T-cell (primary cell): ENCODE measurements at regions not wholly inside any gene's neighbourhood (a gene's known extent, or its start where the extent isn't known, plus 50 kb on each side); places are given as distances from the start of the nearest gene placed in this dataset.
"Not testable (repeated sequence)": the region's sequence is repeated elsewhere in the genome, so short reads cannot be mapped to it uniquely, and the experiment has no call there.

ENCODE experiments used
- ATAC-seq, 4 experiments: fragments of 200-7000 bp in 3 of 4; fragments of 150-1000 bp in 1 of 4; cut with Tn5 transposase; replicated peaks in 1 of 4; 1 replicate in 3 of 4; 2 replicates in 1 of 4; pipeline ENCODE4 v1.10.0; 2021; ENCODE audit warnings: moderate library complexity in 3 of 4, mild to moderate bottlenecking in 2 of 4, moderate number of reproducible peaks in 1 of 4
- CTCF ChIA-PET, 2 donors: fragments of 300-600 bp; sonication (Branson Sonifier 250); formaldehyde crosslinking; loops; one replicate each; lab custom pipeline; 2022; ENCODE audit warnings: antibody characterized with exemption in 2 of 2; lab: Charles Lee
- POLR2A ChIA-PET, 2 donors: fragments of 300-600 bp; sonication (Branson Sonifier 250); formaldehyde crosslinking; loops; one replicate each; lab custom pipeline; 2022; ENCODE audit warnings: antibody characterized with exemption in 2 of 2; lab: Charles Lee
- DNase-seq, 35 experiments: peaks; one replicate each; pipeline versions ENCODE4 v3.0.0 to v3.0.0-alpha.2; 2013 to 2023
- H3K27ac ChIP-seq: one replicate; pipeline ENCODE4 v1.5.1; 2013; ENCODE audit warnings: low read length
- H3K27me3 ChIP-seq, 2 experiments: replicated peaks in 1 of 2; 1 replicate in 1 of 2; 2 replicates in 1 of 2; pipeline versions ENCODE4 v1.6.1 to v1.7.0; 2013; ENCODE audit warnings: low read length in 1 of 2, mixed read lengths in 1 of 2; ENCODE audit not compliant: control insufficient read depth in 2 of 2, insufficient read depth in 2 of 2; ENCODE audit errors: extremely low read depth in 1 of 2
- H3K36me3 ChIP-seq, 2 donors: 1 replicate in 1 of 2; 2 replicates in 1 of 2; pipeline versions ENCODE4 v1.6.1 to v1.7.0; 2013; ENCODE audit warnings: low read length in 1 of 2; ENCODE audit not compliant: control insufficient read depth in 2 of 2, insufficient read depth in 1 of 2; ENCODE audit errors: extremely low read depth in 1 of 2
- H3K4me1 ChIP-seq, 2 experiments: 1 replicate in 1 of 2; 2 replicates in 1 of 2; pipeline versions ENCODE4 v1.6.1 to v1.7.0; 2013; ENCODE audit warnings: low read length in 2 of 2, mixed read lengths in 1 of 2; ENCODE audit not compliant: insufficient read depth in 2 of 2, control insufficient read depth in 1 of 2; ENCODE audit errors: extremely low read depth in 1 of 2
- H3K4me3 ChIP-seq, 2 donors: 1 replicate in 1 of 2; 2 replicates in 1 of 2; pipeline versions ENCODE4 v1.5.1 to v1.7.0; 2013; ENCODE audit warnings: mild to moderate bottlenecking in 2 of 2, low read length in 1 of 2, moderate library complexity in 1 of 2; ENCODE audit not compliant: control insufficient read depth in 1 of 2; ENCODE audit errors: extremely low read depth in 1 of 2
- H3K9me3 ChIP-seq: 2 replicates; pipeline ENCODE4 v1.7.0; 2013
- H3K27ac Mint-ChIP-seq, 2 donors: one replicate each; pipeline ENCODE4 v1.8.0; 2020 to 2021; ENCODE audit warnings: mild to moderate bottlenecking in 2 of 2, mixed read lengths in 2 of 2
- H3K27me3 Mint-ChIP-seq, 2 donors: one replicate each; pipeline ENCODE4 v1.8.0; 2021 to 2022; ENCODE audit warnings: mixed read lengths in 2 of 2
- H3K36me3 Mint-ChIP-seq: one replicate; pipeline ENCODE4 v1.8.0; 2021; ENCODE audit warnings: mixed read lengths
- H3K4me1 Mint-ChIP-seq, 3 donors: one replicate each; pipeline ENCODE4 v1.8.0; 2020 to 2022; ENCODE audit warnings: mixed read lengths in 3 of 3, mild to moderate bottlenecking in 1 of 3
- H3K4me3 Mint-ChIP-seq, 3 donors: one replicate each; pipeline ENCODE4 v1.8.0; 2020 to 2022; ENCODE audit warnings: mild to moderate bottlenecking in 3 of 3, mixed read lengths in 3 of 3, moderate library complexity in 3 of 3
- H3K9me3 Mint-ChIP-seq, 3 donors: one replicate each; pipeline ENCODE4 v1.8.0; 2020 to 2022; ENCODE audit warnings: mixed read lengths in 3 of 3
- WGBS: methylation state at CpG from one replicate; pipeline ENCODE4 v1.1.5; 2013; ENCODE audit warnings: missing lambda C conversion rate; ENCODE audit not compliant: insufficient coverage; 5-methylcytosine and 5-hydroxymethylcytosine counted together

GRCh38 chr3:75500357-75500756, 163.8 kb upstream of the FRG2C start:
- H3K27me3 ChIP-seq, H3K27ac ChIP-seq, H3K4me1 Mint-ChIP-seq, H3K4me1 ChIP-seq, H3K4me3 Mint-ChIP-seq, H3K4me3 ChIP-seq, H3K27me3 Mint-ChIP-seq, H3K27ac Mint-ChIP-seq, POLR2A ChIA-PET, H3K36me3 Mint-ChIP-seq, H3K36me3 ChIP-seq, CTCF ChIA-PET, DNase-seq, ATAC-seq, H3K9me3 ChIP-seq: not testable (repeated sequence)
- H3K9me3 Mint-ChIP-seq: peaks cover 0 to 43% (median 36%) of the 10 kb centered on the region in 3 donors
- 92% methylated on average over 3 of the region's 4 CpGs for WGBS

DNA sequence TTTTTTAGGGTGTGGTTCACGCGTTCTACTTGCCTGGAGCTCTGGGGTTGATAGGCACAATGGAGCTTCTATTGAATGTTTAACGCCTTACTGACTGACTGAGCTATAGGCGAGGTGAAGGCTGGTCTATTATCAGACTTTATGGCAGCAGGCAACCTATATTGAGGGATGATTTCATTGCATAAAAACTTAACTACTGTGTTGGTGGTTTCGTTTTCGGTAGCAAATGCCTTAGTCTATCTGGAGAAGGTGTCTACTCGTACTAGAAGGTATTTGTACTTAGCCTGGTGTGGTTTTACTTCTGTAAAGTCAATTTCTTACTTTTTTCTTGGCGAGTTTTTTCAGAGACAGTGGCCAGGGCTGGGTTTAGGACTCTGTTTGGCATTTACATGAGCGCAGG, 162.0 kb upstream of the FRG2C start:
- H3K4me3 Mint-ChIP-seq, CTCF ChIA-PET, H3K27me3 Mint-ChIP-seq, H3K4me3 ChIP-seq, H3K27ac Mint-ChIP-seq, H3K36me3 Mint-ChIP-seq, H3K27me3 ChIP-seq, H3K4me1 Mint-ChIP-seq, ATAC-seq, H3K36me3 ChIP-seq, DNase-seq, H3K27ac ChIP-seq, POLR2A ChIA-PET, H3K9me3 ChIP-seq, H3K4me1 ChIP-seq: not testable (repeated sequence)
- peaks cover 0 to 51% (median 35%) of the 10 kb centered on the region in 3 donors for H3K9me3 Mint-ChIP-seq
- WGBS: 92% methylated on average over 2 of the region's 9 CpGs

GRCh38 chr3:75502769-75503756, 161.1 kb upstream of the FRG2C start:
- H3K27ac Mint-ChIP-seq, H3K9me3 ChIP-seq, H3K27ac ChIP-seq, H3K36me3 ChIP-seq, ATAC-seq, CTCF ChIA-PET, H3K4me1 Mint-ChIP-seq, H3K36me3 Mint-ChIP-seq, H3K4me3 ChIP-seq, DNase-seq, POLR2A ChIA-PET, H3K4me1 ChIP-seq, H3K27me3 ChIP-seq, H3K27me3 Mint-ChIP-seq, H3K4me3 Mint-ChIP-seq: not testable (repeated sequence)
- 63% methylated on average over 16 of the region's 18 CpGs for WGBS
- peaks cover 0 to 54% (median 41%) of the 10 kb centered on the region in 3 donors for H3K9me3 Mint-ChIP-seq

DNA sequence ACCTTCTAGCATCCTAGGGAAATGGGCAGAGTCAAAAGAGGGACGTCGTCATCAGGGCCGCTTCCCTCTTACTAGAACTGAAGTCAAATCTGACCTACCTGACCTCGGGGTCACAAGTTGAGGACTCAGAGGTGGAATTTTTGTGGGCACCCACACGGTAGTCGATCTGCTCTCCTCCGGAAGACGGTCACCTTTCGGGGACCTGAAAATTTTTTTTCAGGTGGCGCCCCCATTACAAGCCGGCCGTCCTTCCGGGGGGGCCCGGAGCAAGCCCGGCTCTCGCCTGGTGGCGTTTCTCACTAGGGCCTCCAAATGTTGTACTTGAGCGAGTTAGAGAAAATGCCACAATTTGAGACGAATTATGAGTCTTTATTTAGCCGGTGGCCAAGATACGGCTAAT, 157.5 kb upstream of the FRG2C start:
- 91% methylated on average over 15 of the region's 21 CpGs for WGBS
- H3K9me3 ChIP-seq: no peaks in the 10 kb centered on the region
- no peaks in the 10 kb centered on the region for H3K36me3 ChIP-seq
- Mint-ChIP-seq H3K27me3 (no peaks in the 10 kb centered on the region), H3K4me3 (no peak overlapping the region), H3K9me3 (peaks cover 7 to 59% (median 55%) of the 10 kb centered on the region in 3 donors), H3K27ac (no peak overlapping the region), H3K36me3 (no peaks in the 10 kb centered on the region), H3K4me1 (no peaks in the 10 kb centered on the region)
- H3K4me3 ChIP-seq: no peak overlapping the region
- ChIA-PET POLR2A (no interaction called here), CTCF (no interaction called here)
- DNase-seq (no peak), ATAC-seq (no peak)
- no peak overlapping the region for H3K27ac ChIP-seq
- no peaks in the 10 kb centered on the region for H3K4me1 ChIP-seq
- no peaks in the 10 kb centered on the region for H3K27me3 ChIP-seq

GRCh38 chr3:75507956-75508355, 156.2 kb upstream of the FRG2C start:
- H3K4me3 ChIP-seq, H3K36me3 Mint-ChIP-seq, H3K36me3 ChIP-seq, DNase-seq, H3K27me3 ChIP-seq, H3K27ac Mint-ChIP-seq, H3K4me3 Mint-ChIP-seq, H3K27ac ChIP-seq, CTCF ChIA-PET, H3K27me3 Mint-ChIP-seq, ATAC-seq, H3K4me1 Mint-ChIP-seq, H3K4me1 ChIP-seq, H3K9me3 ChIP-seq, POLR2A ChIA-PET: not testable (repeated sequence)
- peaks cover 7 to 53% (median 52%) of the 10 kb centered on the region in 3 donors for H3K9me3 Mint-ChIP-seq
- WGBS: 100% methylated on average over 2 of the region's 2 CpGs

DNA sequence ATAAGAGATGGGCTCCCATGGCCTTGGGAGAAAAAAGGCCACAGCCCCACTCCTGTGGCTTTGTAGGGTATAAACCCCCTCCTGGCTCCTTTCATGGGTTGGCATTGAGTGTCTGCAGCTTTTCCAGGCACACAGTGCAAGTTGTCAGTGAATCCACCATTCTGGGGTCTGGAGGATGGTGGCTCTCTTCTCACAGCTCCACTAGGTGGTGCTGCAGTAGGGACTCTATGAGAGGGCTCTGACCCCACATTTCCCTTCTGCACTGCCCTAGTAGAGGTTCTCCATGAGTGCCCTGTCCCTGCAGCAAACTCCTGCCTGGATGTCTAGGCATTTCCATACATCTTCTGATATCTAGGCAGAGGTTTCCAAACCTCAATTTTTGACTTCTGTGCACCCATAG, 136.5 kb upstream of the FRG2C start:
- H3K36me3 ChIP-seq, H3K4me1 Mint-ChIP-seq, H3K27ac ChIP-seq, H3K36me3 Mint-ChIP-seq, H3K4me3 ChIP-seq, POLR2A ChIA-PET, H3K4me3 Mint-ChIP-seq, H3K27ac Mint-ChIP-seq, H3K27me3 Mint-ChIP-seq, CTCF ChIA-PET, H3K4me1 ChIP-seq, ATAC-seq, H3K27me3 ChIP-seq, DNase-seq, H3K9me3 ChIP-seq: not testable (repeated sequence)
- peaks cover 3 to 28% (median 20%) of the 10 kb centered on the region in 3 donors for H3K9me3 Mint-ChIP-seq
